SIG-M5 treated with dmso at 0.1 percent for 504 hours (cell line): ENCODE measurements at regions not wholly inside any gene's neighbourhood (a gene's known extent, or its start where the extent isn't known, plus 50 kb on each side); places are given as distances from the start of the nearest gene placed in this dataset.

Source experiments
- DNase-seq: peaks from one replicate; lab custom pipeline; 2025; ENCODE audit not compliant: unreplicated experiment; lab: John Stamatoyannopoulos, UW

GRCh38 chr5:168047669-168048111, 243.8 kb upstream of the WWC1 start:
- DNase-seq = no peak

GRCh38 chr5:168048486-168048885, 243.0 kb upstream of the WWC1 start:
- DNase-seq = no peak

- DNase-seq = no peak
These were observed 238.8 kb upstream of the WWC1 start for GRCh38 chr5:168052686-168053085.

- no peak for DNase-seq
These were observed 237.4 kb upstream of the WWC1 start for GRCh38 chr5:168054091-168054490.

GRCh38 chr5:168055141-168055683, 236.2 kb upstream of the WWC1 start:
- DNase-seq = no peak

GRCh38 chr5:168055961-168056360, 235.5 kb upstream of the WWC1 start:
- no peak for DNase-seq

GRCh38 chr5:168056499-168057182, 234.8 kb upstream of the WWC1 start:
- DNase-seq = no peak

- DNase-seq = no peak
These were observed 233.5 kb upstream of the WWC1 start for GRCh38 chr5:168057905-168058304.

GRCh38 chr5:168059131-168059530, 232.3 kb upstream of the WWC1 start:
- no peak for DNase-seq

GRCh38 chr5:168062239-168062638, 229.2 kb upstream of the WWC1 start:
- no peak for DNase-seq

GRCh38 chr5:168064457-168064856, 227.0 kb upstream of the WWC1 start:
- no peak for DNase-seq

GRCh38 chr5:168064933-168065622, 226.4 kb upstream of the WWC1 start:
- no peak for DNase-seq

- DNase-seq = no peak
These were observed 224.8 kb upstream of the WWC1 start for GRCh38 chr5:168066536-168067208.

GRCh38 chr5:168070761-168071160, 220.7 kb upstream of the WWC1 start:
- no peak for DNase-seq

GRCh38 chr5:168072665-168073064, 218.8 kb upstream of the WWC1 start:
- no peak for DNase-seq

GRCh38 chr5:168073311-168073710, 218.1 kb upstream of the WWC1 start:
- no peak for DNase-seq

GRCh38 chr5:168073991-168074800, 217.2 kb upstream of the WWC1 start:
- no peak for DNase-seq

- DNase-seq = no peak
These were observed 216.1 kb upstream of the WWC1 start for GRCh38 chr5:168075387-168075786.

GRCh38 chr5:168076561-168076991, 214.9 kb upstream of the WWC1 start:
- no peak for DNase-seq

GRCh38 chr5:168085261-168086031, 206.0 kb upstream of the WWC1 start:
- DNase-seq = no peak
